ENCODE measurements at regions not wholly inside any gene's neighbourhood (a gene's known extent, or its start where the extent isn't known, plus 50 kb on each side); places are given as distances from the start of the nearest gene placed in this dataset.

GRCh38 chr21:15152591-15152990 lies 87.8 kb upstream of the NRIP1 start:
- DNase-seq = no peak

GRCh38 chr21:15159382-15160020 lies 94.7 kb upstream of the NRIP1 start:
- no peak for DNase-seq

- DNase-seq = no peak
Observed at GRCh38 chr21:15160136-15160535, 95.3 kb upstream of the NRIP1 start.

- DNase-seq = no peak
Observed at GRCh38 chr21:15162921-15163320, 98.1 kb upstream of the NRIP1 start.

GRCh38 chr21:15164273-15164672 lies 99.5 kb upstream of the NRIP1 start:
- DNase-seq = no peak

GRCh38 chr21:15164678-15165303 lies 100.0 kb upstream of the NRIP1 start:
- no peak for DNase-seq

GRCh38 chr21:15170614-15171013 lies 105.8 kb upstream of the NRIP1 start:
- DNase-seq = no peak

GRCh38 chr21:15171546-15171945 lies 106.7 kb upstream of the NRIP1 start:
- no peak for DNase-seq

GRCh38 chr21:15172963-15173362 lies 108.2 kb upstream of the NRIP1 start:
- no peak for DNase-seq

- DNase-seq = no peak
Observed at GRCh38 chr21:15174923-15175322, 110.1 kb upstream of the NRIP1 start.

GRCh38 chr21:15182731-15183130 lies 117.9 kb upstream of the NRIP1 start:
- DNase-seq = no peak

GRCh38 chr21:15183813-15184257 lies 119.0 kb upstream of the NRIP1 start:
- no peak for DNase-seq

GRCh38 chr21:15190412-15190811 lies 125.6 kb upstream of the NRIP1 start:
- no peak for DNase-seq

GRCh38 chr21:15190837-15191236 lies 126.0 kb upstream of the NRIP1 start:
- no peak for DNase-seq

GRCh38 chr21:15191342-15191741 lies 126.5 kb upstream of the NRIP1 start:
- no peak for DNase-seq

GRCh38 chr21:15192243-15192642 lies 127.4 kb upstream of the NRIP1 start:
- DNase-seq = no peak

- DNase-seq = no peak
Observed at GRCh38 chr21:15193937-15194336, 129.1 kb upstream of the NRIP1 start.

- no peak for DNase-seq
Observed at GRCh38 chr21:15195104-15195503, 130.3 kb upstream of the NRIP1 start.

- DNase-seq = no peak
Observed at GRCh38 chr21:15195768-15196167, 131.0 kb upstream of the NRIP1 start.

GRCh38 chr21:15197696-15198095 lies 132.9 kb upstream of the NRIP1 start:
- no peak for DNase-seq

GRCh38 chr21:15199414-15200383 lies 134.9 kb upstream of the NRIP1 start:
- DNase-seq = no peak

- DNase-seq = no peak
Observed at GRCh38 chr21:15203740-15204139, 138.9 kb upstream of the NRIP1 start.

GRCh38 chr21:15204140-15204969 lies 139.6 kb upstream of the NRIP1 start:
- DNase-seq = no peak
